Panc1 (cell line): ENCODE measurements at regions not wholly inside any gene's neighbourhood (a gene's known extent, or its start where the extent isn't known, plus 50 kb on each side); places are given as distances from the start of the nearest gene placed in this dataset.

ENCODE experiments used
- ATAC-seq: fragments of 200-7000 bp; cut with Tn5 transposase; 2 replicates; pipeline ENCODE4 v1.9.1; 2020; ENCODE audit warnings: mild to moderate bottlenecking, moderate library complexity
- BruUV-seq: library from RNA; stranded (reverse); fragments of 400-500 nt; replicated peaks from 2 replicates; lab custom pipeline; 2021; lab: Mats Ljungman, UMichigan
- CTCF ChIA-PET: fragments of 300-600 bp; sonication (Branson Sonifier 250); formaldehyde crosslinking; loops from one replicate; lab custom pipeline; 2022; ENCODE audit warnings: antibody characterized with exemption; lab: Charles Lee
- POLR2A ChIA-PET: fragments of 300-600 bp; sonication (Branson Sonifier 250); formaldehyde crosslinking; loops from one replicate; lab custom pipeline; 2022; ENCODE audit warnings: antibody characterized with exemption; lab: Charles Lee
- DNase-seq: peaks from one replicate; pipeline ENCODE4 v3.0.0-alpha.2; 2010; ENCODE audit warnings: low read depth, low spot score
- H3K27ac ChIP-seq: 2 replicates; pipeline ENCODE4 v1.5.1; 2011; ENCODE audit warnings: mild to moderate bottlenecking, low read length, inconsistent platforms
- H3K27me3 ChIP-seq: fragments of 200-500 bp; sonication (Bioruptor generic); 2 replicates; pipeline ENCODE4 v1.6.0; 2014; ENCODE audit warnings: low read length, inconsistent platforms; ENCODE audit not compliant: control insufficient read depth, insufficient read depth
- H3K36me3 ChIP-seq: fragments of 200-500 bp; sonication (Bioruptor generic); 2 replicates; pipeline ENCODE4 v1.5.1; 2014; ENCODE audit warnings: inconsistent platforms, mild to moderate bottlenecking, low read length, moderate library complexity; ENCODE audit not compliant: control insufficient read depth, insufficient read depth
- H3K4me1 ChIP-seq: 2 replicates; pipeline ENCODE4 v1.5.1; 2011; ENCODE audit warnings: inconsistent platforms, mild to moderate bottlenecking, low read length, moderate library complexity; ENCODE audit not compliant: control insufficient read depth, insufficient read depth
- H3K4me3 ChIP-seq, 2 experiments: 2 replicates each; pipeline ENCODE4 v1.5.1; 2011 to 2012; ENCODE audit warnings: low read depth in 2 of 2, low read length in 2 of 2, mild to moderate bottlenecking in 2 of 2, inconsistent platforms in 1 of 2, moderate library complexity in 1 of 2
- H3K9me3 ChIP-seq: fragments of 200-500 bp; sonication (Bioruptor generic); 2 replicates; pipeline ENCODE4 v1.5.1; 2014; ENCODE audit warnings: low read depth, mild to moderate bottlenecking, inconsistent platforms, low read length, moderate library complexity; ENCODE audit not compliant: control insufficient read depth, insufficient read depth
- POLR2AphosphoS5 ChIP-seq: IDR thresholded peaks from 2 replicates; pipeline ENCODE4 v1.6.1; 2012; ENCODE audit warnings: mild to moderate bottlenecking, low read depth, low read length, moderate library complexity
- REST ChIP-seq, 2 experiments: IDR thresholded peaks; 2 replicates each; pipeline ENCODE4 v1.6.1; 2011 to 2012; ENCODE audit warnings: low read depth in 2 of 2, control low read depth in 1 of 2, low read length in 1 of 2, mild to moderate bottlenecking in 1 of 2, moderate library complexity in 1 of 2; ENCODE audit not compliant: insufficient read depth in 1 of 2
- SIN3A ChIP-seq: IDR thresholded peaks from 2 replicates; pipeline ENCODE4 v1.6.1; 2012; ENCODE audit warnings: low read depth, mild to moderate bottlenecking, low read length, moderate library complexity, borderline replicate concordance; ENCODE audit not compliant: insufficient read depth
- TCF7L2 ChIP-seq: IDR thresholded peaks from 2 replicates; pipeline ENCODE4 v1.6.1; 2011; ENCODE audit warnings: mild to moderate bottlenecking, low read depth, low read length, inconsistent platforms
- in situ Hi-C: cut with HindIII; loops from 2 replicates; pipeline ENCODE4 v1.10.0; 2016; ENCODE audit warnings: low sequenced_read_pairs, low pct_unique_long_range_greater_than_20kb
- intact Hi-C: fragments of 100-400 bp; cut with micrococcal nuclease; formaldehyde crosslinking; loops from one replicate; pipeline ENCODE4 v1.10.0; 2022; ENCODE audit not compliant: unreplicated experiment
- TF ChIP-seq, protein P1 (sequence below): fragments of 450-650 bp; IDR thresholded peaks from 2 replicates; pipeline ENCODE4 v1.5.1; 2017; ENCODE audit warnings: mild to moderate bottlenecking

DNA sequence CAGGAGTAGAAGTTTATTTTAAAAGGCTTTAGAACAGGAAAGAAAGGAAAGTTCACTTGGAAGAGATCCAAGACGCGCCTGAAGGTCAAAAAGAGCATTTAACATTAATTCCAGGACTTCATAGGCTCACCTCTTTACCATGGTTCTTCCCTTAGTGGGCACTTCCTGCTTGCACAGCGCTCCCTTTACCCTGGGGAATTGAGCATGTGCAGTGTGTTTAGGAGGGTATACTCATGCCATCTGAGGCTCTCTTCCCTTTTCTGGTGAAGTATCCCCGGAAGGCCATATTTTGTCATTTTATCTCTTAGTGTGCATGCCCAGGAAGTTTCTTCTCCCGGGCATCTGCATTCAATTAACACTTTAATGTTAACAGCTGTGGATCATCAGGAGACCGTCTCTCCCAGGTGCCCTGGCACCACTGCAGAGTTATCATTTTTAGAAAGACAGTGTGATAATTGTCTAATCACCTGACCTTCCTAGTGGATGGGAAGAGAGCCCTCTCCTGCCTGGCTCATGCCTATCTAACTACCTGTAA lies 66.1 kb upstream of the ABCC4 start:
- Histone ChIP-seq H3K4me3 (no peak overlapping the region), H3K27me3 (no peaks in the 10 kb centered on the region), H3K27ac (no peak overlapping the region), H3K9me3 (no peaks in the 10 kb centered on the region; the same call in 1 of the 2 replicates), H3K4me1 (no peaks in the 10 kb centered on the region), H3K36me3 (no peaks in the 10 kb centered on the region)
- intact Hi-C loops (no loop called here), in situ Hi-C loops (no loop called here)
- ATAC-seq (no peak), DNase-seq (no peak)
- BruUV-seq, result no TSS peak
- POLR2A ChIA-PET, result no interaction called here
- TF ChIP-seq REST (IDR thresholded peaks at IDR 0.05; ENCODE audit: insufficient read depth in 1 of 2, low read depth in 2 of 2, low read length in 1 of 2) (no peak), SIN3A (no peak), POLR2AphosphoS5 (no peak), TCF7L2 (no peak)
- TF ChIP-seq, protein P1, sequence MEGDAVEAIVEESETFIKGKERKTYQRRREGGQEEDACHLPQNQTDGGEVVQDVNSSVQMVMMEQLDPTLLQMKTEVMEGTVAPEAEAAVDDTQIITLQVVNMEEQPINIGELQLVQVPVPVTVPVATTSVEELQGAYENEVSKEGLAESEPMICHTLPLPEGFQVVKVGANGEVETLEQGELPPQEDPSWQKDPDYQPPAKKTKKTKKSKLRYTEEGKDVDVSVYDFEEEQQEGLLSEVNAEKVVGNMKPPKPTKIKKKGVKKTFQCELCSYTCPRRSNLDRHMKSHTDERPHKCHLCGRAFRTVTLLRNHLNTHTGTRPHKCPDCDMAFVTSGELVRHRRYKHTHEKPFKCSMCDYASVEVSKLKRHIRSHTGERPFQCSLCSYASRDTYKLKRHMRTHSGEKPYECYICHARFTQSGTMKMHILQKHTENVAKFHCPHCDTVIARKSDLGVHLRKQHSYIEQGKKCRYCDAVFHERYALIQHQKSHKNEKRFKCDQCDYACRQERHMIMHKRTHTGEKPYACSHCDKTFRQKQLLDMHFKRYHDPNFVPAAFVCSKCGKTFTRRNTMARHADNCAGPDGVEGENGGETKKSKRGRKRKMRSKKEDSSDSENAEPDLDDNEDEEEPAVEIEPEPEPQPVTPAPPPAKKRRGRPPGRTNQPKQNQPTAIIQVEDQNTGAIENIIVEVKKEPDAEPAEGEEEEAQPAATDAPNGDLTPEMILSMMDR, result no peak
- CTCF ChIA-PET, result no interaction called here

- TF ChIP-seq TCF7L2 (no peak), REST (IDR thresholded peaks at IDR 0.05; ENCODE audit: insufficient read depth in 1 of 2, low read depth in 2 of 2, low read length in 1 of 2) (no peak), SIN3A (no peak), POLR2AphosphoS5 (no peak)
- TF ChIP-seq, protein P1, result no peak
Observed at GRCh38 chr13:95368998-95369397, 67.7 kb upstream of the ABCC4 start.

More at GRCh38 chr13:95368998-95369397, 67.7 kb upstream of the ABCC4 start:
- ATAC-seq (no peak), DNase-seq (no peak)
- POLR2A ChIA-PET, result no interaction called here
- no peaks in the 10 kb centered on the region for H3K36me3 ChIP-seq
- no peaks in the 10 kb centered on the region for H3K9me3 ChIP-seq
- CTCF ChIA-PET, result no interaction called here
- BruUV-seq, result no TSS peak
- H3K27me3 ChIP-seq, result no peaks in the 10 kb centered on the region
- H3K4me1 ChIP-seq, result no peaks in the 10 kb centered on the region
- in situ Hi-C loops, result no loop called here
- H3K4me3 ChIP-seq, result no peak overlapping the region
- intact Hi-C loops, result no loop called here
- no peak overlapping the region for H3K27ac ChIP-seq
